Activated T-helper 1 cell treated with Interleukin-2 at 50 U/mL for 16 hours (primary cell): ENCODE measurements at regions not wholly inside any gene's neighbourhood (a gene's known extent, or its start where the extent isn't known, plus 50 kb on each side); places are given as distances from the start of the nearest gene placed in this dataset.

Source experiments
- DNase-seq: peaks from one replicate; pipeline ENCODE4 v3.0.0-alpha.2; 2020; ENCODE audit warnings: low read depth

- DNase-seq, result no peak
Measured at GRCh38 chr16:65905331-65905730, 461.2 kb upstream of the CDH5 start.

GRCh38 chr16:65896448-65897153 lies 469.9 kb upstream of the CDH5 start:
- DNase-seq, result no peak

- no peak for DNase-seq
Measured at GRCh38 chr16:65895906-65896305, 470.6 kb upstream of the CDH5 start.

GRCh38 chr16:65895486-65895885 lies 471.0 kb upstream of the CDH5 start:
- no peak for DNase-seq

DNA sequence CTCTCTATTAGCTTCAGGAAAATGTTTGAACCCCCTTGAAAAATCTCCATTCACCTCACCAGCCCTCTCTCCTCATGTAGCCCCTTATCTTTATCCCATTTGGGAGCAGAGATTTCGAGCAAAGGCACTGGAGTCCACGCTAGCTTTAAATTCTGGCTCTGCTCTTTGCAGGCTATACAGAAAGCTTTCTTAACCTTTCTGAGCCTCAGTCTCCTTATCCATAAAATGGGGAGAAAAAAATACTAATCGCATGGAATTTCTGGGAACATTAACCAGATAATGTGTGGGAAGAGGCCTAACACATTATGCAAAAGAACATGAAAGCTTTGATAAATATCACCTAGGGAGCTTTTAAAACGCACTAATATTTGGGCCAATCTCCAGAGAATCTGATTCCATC lies 476.3 kb upstream of the CDH5 start:
- no peak for DNase-seq

DNA sequence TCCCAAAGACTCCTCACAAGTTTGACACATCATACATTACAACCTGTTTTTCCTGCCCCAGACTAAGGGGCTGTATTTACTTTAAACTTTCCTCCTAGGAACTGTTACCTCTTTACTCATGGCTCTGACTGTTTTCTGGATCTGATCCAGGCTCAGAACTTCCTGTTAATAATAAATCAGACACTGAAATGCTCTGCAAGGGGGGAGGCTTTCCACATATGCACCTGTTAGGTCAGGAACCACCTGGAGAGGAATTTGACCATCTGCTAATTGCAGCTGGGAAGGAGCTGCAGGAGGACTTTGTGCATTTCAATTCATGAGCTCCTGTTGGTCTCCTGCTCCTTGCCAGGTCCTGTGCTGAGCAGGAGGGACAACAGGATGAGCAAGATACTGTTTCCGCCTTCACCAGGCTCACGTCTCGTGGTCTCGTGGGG lies 476.9 kb upstream of the CDH5 start:
- DNase-seq, result no peak

DNA sequence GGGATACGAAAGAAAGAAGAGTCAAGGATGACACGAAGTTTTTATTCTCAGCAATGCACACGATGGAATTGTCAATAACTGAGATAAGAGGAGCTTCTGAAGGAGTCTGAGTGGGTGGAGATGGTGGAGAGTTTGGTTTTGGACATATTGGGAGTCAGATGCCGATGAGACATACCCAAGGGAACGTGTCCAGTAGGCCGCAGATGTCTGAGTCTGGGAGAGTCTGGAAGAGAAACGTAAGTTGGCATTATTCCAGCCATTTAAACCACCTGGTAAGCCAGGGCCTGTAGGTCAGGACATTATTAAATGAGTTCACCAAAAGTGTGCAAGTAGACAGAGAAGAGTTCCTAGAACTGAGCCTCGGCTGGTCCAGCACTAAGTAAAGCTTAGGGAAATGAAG lies 478.3 kb upstream of the CDH5 start:
- DNase-seq, result no peak

DNA sequence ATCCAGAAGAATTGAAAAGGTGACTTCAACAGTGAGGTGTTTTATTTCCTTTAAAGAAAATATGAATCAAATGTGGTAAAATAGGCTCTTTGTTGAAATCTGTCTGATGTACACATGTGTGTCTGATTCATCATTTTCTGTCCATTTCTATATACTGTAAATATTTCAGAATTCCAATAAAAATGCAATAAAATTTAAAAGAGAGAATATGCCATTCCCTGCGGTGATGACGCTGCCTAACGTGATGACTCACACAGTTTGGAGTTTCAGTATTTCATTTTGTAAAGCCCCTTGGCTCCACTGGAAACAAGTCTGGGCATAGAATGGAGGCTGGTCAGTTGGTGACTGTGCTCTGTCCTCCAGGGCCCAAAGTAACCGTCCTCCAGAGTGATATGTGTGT lies 482.5 kb upstream of the CDH5 start:
- no peak for DNase-seq

DNA sequence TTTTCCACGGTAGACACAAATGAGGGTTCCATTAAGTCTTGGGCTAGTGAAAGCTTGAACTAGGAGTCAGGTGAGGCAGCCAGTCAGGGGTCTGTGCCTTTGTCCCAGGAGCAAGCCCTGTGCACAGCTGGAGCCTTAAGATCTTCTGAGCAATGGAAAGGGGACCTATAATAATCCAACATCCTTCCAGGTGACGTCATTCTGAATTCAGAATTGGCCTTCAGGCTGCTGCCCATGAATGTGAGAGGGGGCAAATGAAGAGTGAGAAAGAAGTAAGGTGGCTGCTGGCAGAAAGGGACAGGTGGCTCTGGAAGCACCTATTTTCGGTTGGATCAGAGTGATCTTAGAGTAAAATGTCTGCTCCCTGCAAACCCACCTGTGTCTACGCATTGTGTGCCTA lies 488.1 kb upstream of the CDH5 start:
- no peak for DNase-seq

DNA sequence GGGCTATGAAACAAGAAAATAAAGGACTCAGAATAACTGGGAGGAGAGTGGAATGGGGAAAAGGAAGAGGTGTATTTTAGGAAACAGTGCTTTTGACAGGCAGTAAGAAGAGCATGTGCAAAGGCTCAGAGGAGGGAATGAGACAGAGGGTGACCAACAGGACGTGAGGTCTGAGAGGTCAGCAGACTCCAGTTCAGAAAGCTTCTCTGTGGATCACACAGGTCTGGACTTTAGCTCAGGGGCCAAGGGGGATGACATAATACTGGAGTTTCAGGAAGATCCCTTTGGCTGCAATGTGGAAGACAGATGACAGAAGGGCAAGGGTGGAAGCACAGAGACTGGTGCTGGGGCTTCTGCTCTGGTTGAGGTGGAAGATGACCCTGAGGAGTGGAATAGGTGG lies 489.9 kb upstream of the CDH5 start:
- no peak for DNase-seq

DNA sequence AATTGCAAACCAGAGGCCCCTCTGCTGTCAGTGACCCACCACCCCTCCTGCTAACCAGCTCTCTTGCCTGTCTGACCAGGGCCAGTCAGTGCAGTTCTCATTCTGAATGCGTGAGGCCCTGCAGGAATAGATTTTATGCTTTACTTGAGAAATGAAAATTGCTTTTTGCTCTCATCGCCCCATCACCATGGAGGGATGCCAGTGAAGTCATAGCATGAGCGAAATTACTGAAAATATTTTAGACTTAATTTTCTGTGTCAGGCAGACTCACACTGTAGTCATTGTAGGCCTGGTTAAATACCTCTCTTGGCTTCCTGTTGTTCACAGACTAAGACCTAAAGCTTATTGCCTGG lies 490.5 kb upstream of the CDH5 start:
- no peak for DNase-seq

DNA sequence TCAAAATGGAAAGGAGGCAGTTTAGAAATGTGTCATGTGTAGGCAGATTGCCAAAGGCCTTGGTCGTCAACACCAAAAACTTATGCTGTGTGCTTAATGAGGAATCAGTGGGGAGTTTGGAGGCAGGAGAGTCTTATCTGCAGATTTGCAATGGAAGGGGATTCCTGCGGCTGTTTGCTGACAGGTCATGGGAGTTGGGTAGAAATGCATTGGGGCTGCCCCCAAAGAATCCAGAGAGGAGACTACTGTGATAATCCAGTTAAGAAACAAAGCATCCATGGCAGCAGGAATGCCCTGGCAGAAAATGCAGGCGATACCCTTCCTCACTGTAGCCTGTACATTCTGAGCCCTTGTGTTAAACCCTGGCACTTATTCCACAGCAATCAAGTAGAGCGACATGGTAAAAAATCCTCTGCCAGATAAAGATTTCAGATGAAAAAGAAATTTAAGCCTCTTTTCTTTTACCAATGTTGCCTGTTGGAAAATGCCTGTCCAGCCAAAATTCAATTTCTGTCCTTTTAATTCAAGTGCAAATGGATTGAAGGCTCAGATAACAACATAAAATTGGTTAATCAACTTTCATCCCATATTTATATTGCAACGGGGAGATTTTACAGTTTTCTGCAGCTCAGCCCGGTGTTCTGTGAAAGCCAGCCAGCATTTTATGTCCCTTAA lies 491.0 kb upstream of the CDH5 start:
- DNase-seq, result no peak

DNA sequence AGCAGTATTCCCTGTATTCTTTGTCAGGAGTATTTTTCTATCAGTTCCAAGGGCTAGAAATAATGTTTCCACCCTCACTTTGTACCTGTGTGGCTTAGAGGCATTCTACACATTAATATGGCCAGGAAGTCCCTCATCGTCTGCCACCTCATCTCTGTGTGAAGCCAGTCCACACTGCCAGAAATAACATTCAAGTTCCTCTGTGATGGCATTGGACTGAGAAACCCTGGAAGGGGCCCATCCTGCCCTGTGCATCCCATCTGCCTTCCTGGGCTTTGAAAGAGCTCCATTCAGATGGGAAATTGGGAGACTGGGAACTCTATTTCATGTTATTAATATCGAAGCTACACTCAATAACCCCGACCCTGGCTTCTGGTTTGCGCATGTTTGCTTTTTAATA lies 497.2 kb upstream of the CDH5 start:
- no peak for DNase-seq

DNA sequence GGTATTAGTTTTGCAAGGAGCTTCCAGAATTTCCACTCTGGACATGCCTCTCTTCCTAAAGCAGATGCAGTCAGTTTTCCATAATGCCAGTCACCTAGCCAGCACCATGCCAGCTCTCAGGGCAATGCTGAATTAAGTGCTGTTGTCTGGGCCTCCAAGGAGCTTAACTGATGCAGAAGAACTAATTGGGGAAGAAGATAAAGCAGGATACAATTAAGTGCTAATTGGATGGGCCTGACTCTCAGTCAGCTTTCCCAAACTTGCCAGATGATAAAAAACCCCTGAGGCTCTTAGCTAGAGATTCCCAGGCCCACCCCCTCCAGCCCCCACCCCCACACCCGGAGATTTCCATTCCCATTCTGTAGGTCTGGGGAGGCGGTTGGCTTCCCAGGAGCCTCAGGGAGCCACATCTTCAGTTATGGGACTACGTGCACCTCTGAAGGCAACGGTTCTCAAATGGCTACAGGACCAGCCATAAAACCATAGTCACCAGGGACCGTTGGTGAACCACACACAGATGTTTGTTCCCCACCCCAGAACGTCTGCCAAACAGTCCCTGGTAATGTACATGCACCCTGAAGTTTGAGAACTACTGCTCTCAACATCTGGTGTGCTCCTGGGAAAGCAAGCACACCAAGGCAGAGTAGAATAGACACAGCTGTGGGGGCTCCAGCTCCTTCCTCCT lies 499.1 kb upstream of the CDH5 start:
- no peak for DNase-seq

DNA sequence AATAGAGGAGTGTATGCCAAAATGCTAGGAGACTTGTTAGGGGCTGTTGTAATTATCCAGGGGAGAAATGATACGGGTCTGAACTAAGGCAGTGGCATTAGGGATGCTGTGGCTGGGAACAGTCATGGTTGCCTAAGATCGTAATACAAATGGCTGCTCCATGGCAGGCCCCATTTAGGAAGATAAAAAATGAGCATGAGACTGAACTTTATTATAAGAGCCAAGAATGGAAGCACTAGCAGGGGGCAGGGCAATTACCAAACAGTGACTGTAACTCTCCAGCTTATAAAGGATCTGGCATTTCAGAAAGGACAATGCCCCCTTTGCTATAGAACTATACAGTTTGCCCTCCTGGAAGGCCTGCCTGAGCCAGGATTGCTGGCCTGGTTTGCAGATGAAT lies 503.3 kb upstream of the CDH5 start:
- no peak for DNase-seq

DNA sequence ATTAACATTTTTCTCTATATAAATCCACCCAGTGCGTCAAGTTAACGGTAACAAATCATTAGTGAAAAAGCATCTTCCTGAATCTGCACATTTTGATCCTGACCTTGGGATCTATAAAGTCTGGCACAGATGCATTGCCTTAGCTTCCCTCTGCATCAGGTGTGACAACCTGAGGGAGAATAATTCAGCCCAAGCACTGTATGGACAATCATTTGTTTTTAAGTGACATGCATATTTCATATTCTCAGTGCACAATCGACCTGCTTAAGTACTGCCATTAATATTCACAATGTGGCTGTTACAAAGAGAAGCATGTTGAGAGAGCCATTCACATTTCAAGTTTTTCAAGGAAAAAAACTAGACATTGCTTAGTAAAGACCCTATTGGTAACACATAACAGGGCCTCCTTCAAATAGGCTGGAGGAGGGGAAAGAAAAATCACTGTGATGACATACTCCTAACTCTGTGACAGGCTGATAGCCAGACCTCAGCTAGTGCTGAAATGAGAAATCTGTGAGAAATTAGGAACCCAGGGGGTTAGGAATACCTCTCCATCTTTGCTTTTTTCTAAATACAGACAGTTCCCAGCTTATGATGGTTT lies 505.3 kb upstream of the CDH5 start:
- no peak for DNase-seq

DNA sequence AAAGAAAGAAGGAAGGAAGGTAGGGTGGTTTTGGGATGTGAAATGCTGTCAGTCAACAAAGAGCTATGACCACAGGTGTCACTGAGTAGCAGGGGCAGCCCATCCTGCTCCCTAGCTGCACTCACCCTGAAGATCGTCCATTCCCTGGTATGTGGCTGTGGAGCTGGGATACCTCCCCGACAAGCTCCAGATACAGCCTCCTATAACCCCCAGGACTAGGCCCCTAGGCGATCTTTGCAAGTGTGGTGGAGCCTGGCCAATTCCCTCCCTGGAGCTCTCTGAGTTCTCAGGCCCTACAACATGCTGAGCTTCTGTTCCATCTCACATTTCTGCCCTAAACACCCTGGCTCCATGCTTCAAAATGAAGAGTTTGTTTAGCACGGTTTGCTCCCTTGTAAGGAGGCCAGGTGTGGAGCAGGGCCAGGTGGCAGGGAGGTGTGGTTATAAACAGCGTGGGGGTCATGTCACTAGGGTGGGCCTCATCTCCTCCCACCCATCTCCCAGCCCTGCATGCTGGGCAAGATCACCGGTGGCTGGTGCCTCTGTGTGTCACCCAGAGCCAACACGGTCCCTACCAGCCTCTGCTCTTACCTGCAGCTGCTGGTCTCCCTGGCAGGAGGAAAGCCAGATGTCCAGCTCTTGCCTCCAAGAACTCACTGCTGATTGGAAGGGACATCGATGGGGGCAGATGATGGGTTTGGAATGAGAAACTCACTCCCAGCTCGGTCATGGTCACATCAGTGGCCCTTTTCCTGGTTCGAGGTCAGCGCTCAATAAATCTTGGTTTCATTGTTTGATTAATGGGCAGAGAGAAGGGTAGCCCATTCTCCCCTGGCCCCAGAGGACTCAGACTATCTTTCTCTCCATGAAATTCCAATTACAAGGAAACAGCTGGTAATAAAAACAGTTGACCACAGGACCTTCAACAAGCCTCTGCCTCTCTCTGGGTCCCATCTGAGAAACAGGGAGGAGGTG lies 511.0 kb upstream of the CDH5 start:
- DNase-seq, result no peak

DNA sequence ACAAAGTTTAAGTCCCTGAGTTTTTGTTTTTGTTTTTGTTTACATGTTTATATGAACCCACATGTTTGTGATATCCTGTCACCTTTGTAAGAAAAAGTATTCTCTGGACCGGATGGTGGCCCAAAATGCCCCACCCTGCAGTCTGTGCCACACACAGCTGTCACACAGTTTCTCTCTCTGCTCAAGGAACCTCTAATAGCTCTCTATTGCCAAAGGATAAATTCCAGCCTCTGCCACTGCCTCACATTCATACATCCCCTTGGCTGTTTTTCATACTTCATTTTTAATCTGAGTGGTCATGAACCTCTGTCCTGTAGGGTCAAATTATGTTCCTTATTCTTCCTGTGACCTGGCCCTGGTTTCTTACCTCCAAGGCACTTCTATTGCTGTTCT lies 520.3 kb upstream of the CDH5 start:
- DNase-seq, result no peak

GRCh38 chr16:65845466-65846209 lies 520.9 kb upstream of the CDH5 start:
- no peak for DNase-seq

- DNase-seq, result no peak
Measured at GRCh38 chr16:65843941-65844340, 522.5 kb upstream of the CDH5 start.

DNA sequence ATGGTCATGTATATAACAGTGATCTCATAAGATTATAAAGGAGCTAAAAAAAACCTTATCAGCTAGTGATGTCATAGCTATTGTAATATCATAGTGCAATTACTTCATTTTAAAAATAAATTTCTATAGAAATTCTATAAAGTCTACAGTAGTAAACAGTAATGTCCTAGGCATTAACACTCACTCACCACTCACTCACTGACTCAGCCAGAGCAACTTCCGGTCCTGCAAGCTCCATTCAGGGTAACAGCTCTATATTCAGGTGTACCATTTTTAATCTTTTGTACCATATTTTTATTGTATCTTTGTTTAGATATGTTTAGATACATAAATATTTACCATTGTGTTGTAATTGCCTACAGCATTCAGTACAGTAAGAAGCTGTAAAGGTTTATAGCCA lies 524.4 kb upstream of the CDH5 start:
- DNase-seq, result no peak
